GM10266 (cell line): ENCODE measurements at regions not wholly inside any gene's neighbourhood (a gene's known extent, or its start where the extent isn't known, plus 50 kb on each side); places are given as distances from the start of the nearest gene placed in this dataset.

Experiments
- DNase-seq: peaks from one replicate; pipeline ENCODE4 v3.0.0; 2012; ENCODE audit errors: extremely low spot score
- TF ChIP-seq, protein P1 (sequence below): IDR thresholded peaks from 2 replicates; pipeline ENCODE4 v1.5.1; 2012; ENCODE audit warnings: mild to moderate bottlenecking, low read depth; ENCODE audit not compliant: control insufficient read depth, insufficient read depth; ENCODE audit errors: missing control alignments

DNA sequence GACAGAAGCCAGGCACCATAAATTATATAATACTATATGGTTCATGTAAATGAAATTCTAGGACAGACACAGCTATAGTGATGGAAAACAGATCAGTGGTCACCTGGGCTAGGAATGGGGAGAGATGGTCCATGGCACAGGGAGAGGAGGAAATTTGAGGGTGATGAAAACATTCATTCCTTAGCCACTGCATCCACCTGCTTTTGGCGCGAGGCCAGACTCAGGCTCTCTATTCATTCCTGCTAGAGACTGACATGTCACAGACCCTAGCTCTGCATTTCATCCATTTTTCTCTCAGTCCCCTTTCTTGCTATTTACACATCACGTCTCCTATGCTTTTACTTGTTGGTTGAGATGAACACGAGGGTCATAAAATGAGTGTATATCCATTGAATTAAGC, 628.3 kb upstream of the SLC10A2 start:
- TF ChIP-seq, protein P1, sequence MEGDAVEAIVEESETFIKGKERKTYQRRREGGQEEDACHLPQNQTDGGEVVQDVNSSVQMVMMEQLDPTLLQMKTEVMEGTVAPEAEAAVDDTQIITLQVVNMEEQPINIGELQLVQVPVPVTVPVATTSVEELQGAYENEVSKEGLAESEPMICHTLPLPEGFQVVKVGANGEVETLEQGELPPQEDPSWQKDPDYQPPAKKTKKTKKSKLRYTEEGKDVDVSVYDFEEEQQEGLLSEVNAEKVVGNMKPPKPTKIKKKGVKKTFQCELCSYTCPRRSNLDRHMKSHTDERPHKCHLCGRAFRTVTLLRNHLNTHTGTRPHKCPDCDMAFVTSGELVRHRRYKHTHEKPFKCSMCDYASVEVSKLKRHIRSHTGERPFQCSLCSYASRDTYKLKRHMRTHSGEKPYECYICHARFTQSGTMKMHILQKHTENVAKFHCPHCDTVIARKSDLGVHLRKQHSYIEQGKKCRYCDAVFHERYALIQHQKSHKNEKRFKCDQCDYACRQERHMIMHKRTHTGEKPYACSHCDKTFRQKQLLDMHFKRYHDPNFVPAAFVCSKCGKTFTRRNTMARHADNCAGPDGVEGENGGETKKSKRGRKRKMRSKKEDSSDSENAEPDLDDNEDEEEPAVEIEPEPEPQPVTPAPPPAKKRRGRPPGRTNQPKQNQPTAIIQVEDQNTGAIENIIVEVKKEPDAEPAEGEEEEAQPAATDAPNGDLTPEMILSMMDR = no peak
- DNase-seq = no peak

DNA sequence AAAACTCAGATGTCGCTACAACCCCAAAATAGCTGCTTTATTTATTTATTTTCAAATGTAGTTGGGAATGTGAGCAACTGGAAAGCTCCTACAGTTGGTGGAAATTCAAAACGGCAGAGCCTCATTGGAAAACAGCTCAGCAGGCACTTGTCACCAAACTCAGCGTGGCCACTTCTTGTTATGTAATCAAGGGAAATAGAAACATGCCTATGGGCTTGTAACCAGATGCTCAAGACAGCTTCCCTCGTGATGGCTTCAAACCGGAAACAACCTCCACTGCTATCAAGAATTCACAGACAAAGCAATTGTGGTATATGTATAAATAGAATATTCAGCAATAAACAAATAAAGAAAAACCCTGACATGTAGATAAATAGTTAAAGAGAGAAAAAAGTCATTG, 627.8 kb upstream of the SLC10A2 start:
- TF ChIP-seq, protein P1 = no peak
- no peak for DNase-seq

DNA sequence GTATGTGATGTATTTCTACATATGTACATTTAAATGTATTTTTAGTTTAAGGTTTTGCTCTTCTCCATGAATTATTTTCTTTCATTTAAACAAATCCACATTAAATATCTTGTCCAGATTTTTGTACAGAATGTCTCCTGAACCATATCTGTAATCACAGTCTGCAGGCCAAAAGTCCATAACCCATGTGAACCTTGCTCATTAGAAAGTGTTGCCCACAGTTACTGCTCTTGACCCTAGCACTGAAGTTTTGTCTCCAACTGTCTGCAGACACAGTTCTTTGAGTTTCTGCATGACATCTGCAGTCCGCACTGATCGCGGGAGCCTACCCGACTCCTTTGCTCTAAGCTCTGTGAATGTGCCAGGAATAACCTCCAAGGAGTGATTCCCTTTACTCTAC, 626.2 kb upstream of the SLC10A2 start:
- no peak for DNase-seq
- TF ChIP-seq, protein P1 = no peak

DNA sequence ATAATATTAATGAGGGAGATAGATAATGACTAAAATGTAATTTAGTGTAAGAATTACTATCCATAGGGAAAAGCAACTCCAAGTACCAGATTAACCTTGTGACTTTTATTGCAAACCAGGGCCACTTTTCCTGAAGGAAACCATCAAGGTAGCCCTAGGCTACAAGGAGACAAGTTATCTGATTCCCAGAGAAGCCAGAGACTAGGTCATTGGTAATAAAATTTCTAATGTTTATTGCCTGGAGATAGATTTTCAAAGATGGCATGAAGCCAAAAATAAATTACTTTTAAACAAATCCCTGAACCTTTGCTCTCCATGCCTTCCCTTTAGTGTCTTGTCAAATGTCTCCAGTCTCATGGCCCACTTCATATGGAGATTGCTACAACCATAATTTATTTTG, 610.1 kb upstream of the SLC10A2 start:
- TF ChIP-seq, protein P1 = no peak
- no peak for DNase-seq

DNA sequence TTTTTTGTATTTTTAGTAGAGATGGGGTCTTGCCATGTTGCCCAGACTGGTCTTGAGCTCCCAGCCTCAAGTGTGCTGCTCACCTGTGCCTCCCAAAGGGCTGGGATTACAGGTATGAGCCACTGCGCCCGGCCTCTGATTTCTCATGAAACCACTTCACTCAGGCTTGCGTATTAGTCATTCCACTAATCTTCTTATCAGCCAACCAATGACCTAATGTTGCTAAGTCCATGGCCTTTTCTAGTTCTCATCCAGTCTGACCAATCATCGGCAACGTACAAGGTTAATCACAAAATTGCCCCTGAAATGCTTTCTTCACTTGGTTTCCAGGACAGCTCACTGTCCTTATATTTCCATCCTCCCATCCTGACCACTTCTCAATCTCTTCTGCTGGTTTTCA, 605.3 kb upstream of the SLC10A2 start:
- TF ChIP-seq, protein P1 = no peak
- DNase-seq = no peak

DNA sequence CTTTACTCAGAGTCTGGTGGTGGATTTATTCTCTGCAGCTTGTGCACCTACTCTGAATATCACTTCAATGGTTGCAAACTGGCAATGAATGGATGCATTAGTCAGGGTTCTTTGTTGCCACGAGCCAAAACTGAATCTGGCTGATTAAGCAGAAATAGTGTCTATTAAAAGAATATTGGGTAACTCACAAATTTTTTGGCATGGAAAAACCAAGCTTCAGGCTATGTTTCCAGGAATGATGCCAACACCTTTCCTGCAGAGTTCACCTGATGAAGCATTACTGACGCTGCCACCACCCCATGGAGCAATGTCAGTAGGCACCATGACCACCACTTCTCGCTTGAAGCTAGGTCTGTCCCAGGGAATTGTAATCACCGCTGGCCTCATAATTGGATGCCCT, 597.8 kb upstream of the SLC10A2 start:
- TF ChIP-seq, protein P1 = no peak
- DNase-seq = no peak

DNA sequence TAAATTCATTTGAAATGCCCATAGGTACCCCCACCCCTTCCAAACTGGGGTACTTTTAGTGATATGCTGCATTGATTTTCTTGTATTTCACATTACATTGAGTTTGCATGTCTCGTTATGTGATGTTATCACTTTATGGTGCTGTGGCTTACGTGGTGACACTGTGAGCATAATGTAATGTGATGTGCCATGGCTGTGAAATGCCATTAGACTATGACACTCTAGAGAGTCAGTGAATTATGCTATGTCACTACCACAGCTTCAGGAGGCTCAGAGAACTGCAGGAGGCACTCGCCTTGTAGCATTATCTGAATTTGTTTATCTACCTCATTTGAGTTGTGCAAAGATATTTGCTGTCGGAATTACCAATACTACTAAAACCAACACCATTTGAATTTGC, 590.1 kb upstream of the SLC10A2 start:
- no peak for DNase-seq
- TF ChIP-seq, protein P1 = no peak
